LNCAP (cell line): ENCODE measurements at regions not wholly inside any gene's neighbourhood (a gene's known extent, or its start where the extent isn't known, plus 50 kb on each side); places are given as distances from the start of the nearest gene placed in this dataset.

Experiments used
- CTCF ChIP-seq: fragments of 450-650 bp; IDR thresholded peaks from 2 replicates; pipeline ENCODE4 v1.5.1; 2017; ENCODE audit warnings: mild to moderate bottlenecking

DNA sequence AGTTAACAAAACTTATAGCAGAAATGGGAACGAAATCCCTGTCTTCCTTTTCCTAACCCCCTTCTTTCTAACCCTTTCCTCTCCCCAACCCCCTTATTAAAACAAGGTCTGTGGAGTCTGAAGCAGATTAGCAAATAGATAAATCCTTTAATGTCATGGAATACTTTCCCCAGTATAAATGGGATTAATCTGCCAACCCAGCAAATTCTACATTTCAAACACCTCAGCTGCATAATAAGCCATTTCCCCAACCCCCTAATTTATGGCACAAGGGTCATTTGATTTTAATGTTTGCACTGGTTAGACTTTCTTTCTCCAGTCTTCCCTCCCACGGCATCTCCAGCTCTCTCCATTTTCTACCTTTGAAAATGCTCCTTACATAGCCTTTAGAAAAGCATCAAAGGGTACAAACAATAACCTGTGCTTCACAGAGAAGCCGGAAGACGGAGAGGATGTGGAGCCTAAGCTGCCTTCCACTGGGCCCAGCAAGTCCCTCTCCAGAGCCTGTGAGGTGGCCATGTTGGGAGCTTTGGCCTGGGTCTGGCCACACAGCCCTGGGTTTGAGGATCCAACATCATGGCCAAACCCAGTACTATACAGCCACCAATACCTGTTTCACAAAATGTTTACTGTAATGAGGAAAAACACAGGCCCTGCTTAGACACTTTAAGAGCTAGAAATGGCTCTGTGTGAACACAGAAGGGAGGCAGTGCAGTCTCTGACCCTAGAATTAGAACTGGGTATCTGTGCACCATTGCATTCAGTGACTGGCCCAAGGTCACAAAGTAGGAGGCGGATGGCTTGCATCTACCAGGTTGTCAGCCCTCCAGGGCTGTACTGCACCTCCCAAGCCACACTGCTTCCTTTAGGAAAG is 56.9 kb upstream of the SPRY1 start:
- TF ChIP-seq CTCF: no peak

DNA sequence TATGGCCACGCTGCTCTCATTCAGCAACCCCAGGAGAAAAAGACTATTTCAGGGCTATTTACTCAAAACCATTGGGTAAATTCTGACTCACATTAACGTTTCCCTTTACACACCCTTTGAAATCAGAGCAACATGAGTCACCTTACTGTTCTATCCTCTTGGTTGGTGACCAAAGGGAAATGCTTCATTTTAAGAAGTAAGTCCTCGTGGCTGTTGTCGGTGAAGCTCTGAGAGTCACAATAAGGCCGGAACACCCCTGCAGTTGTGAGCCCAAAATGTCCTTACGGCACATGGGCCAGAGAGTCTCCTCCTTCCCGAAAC is 56.3 kb upstream of the SPRY1 start:
- no peak for TF ChIP-seq CTCF

GRCh38 chr4:123342498-123342897 is 54.1 kb upstream of the SPRY1 start:
- TF ChIP-seq CTCF: no peak

DNA sequence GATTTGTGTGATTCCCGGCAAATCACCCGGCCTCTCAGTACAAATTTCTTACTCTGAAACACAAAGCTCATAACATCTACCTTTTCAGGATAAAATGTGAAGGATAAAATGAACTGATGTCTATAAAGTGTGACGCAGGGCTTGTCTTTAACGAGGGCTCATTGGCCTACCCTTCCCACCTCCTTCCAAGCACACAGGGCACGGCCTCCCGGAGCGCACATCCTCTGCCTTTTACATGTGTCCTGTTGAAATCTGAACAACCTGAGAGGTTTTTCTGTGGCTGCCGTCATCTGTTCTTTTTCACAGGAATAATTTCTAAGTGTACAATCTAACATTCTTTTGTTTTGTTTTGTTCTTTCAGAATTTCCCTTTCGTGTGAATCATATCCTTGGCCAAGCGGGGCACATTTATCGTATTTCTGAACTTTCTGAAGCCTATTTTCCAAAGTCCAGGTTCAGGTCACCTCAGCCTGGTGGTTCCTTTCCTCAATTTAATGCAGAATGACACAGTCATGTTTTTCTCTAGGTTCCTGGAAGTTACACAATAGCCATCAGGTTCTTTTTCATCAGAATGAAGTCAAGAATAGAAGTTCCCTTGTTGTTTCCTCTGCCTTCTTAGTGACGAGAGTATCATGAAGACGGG is 53.1 kb upstream of the SPRY1 start:
- TF ChIP-seq CTCF: no peak

DNA sequence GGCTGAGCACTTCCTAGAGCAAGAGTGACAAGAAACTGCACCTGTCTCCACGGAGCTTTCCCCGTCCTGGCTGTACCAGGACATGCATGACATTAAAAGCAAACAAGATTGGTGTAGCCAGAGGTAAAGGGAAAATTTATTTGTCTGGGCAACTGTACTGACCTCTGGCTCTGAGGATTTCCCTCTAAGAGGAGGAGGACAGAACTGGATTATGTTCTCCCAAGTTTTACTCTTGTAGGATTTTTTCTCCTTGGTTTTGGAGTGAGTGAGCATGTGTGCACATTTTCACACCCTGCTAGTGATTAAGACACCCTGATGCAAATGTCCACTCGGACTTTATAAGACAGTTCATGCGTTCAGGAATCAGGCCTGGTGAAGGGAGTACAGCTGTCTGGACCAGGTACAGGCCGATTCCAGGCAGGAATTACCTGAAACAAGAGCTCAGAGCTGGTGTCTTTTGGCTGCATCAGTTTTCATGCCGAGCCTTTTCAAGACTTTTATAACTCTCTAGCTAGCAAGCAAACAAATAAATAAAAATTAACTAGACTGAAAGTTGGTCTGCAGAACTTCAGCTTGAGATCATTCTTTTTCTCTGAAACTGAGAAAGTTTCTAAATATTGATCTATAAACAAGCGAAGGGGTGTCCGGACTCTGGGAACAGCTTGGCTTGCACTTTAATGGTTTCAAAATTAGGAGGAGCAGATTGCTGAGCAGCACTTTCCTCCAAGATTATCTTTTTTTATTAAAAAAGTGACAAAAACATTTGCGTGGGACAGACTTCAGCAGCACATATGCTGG is 51.3 kb upstream of the SPRY1 start:
- TF ChIP-seq CTCF: no peak

DNA sequence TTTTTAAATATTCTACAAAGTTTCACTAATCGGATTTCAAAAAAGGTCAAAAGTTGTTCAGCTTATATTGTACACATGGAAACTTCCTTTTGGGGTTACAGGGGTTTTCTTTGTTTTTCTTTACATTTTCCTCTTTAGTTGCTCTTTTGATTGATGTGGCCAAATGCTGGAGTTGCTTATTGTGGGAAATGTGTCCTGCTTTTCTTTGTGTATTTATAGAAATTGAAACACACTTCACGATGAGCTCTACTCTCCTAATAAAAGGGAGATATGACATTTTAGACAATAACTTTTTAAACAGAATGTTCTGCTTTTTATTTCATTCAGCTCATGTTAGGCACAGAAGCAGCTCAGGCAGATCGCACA is 50.7 kb upstream of the SPRY1 start:
- TF ChIP-seq CTCF: no peak

DNA sequence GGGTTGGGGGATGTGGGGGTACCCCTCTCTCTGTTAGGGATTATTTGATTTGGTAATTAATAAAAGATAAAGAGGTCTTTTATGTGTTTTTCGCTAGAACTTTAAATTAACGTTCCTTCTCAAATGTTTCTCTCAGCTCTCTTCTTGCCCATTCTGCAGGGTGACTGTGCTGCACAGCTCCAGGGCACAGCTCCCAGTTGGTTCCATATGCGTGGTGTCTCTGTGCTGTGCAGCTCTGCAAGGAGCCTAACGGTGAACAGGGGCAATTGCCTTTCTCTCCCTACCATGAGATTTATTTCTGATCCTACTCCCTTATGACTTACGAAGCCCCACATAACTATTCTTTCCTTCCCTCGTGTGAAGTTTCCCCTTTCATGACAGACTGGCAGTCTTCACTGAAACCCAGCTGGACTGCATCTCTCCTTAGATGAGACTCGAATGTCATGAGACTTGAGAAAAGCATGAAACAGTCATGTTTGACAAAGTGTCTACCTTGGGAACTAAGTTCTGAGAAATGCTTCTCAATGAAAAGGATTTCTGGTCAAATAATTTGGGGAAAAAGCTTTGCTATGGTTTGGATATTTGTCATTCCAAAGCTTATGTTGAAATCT is 50.2 kb upstream of the SPRY1 start:
- no peak for TF ChIP-seq CTCF
